Hepatocyte (in vitro differentiated cells): ENCODE measurements at regions not wholly inside any gene's neighbourhood (a gene's known extent, or its start where the extent isn't known, plus 50 kb on each side); places are given as distances from the start of the nearest gene placed in this dataset.

Experiments
- EZH2 ChIP-seq: fragments of 200-600 bp; sonication (generic); IDR thresholded peaks from 2 replicates; pipeline ENCODE4 v1.6.1; 2016; ENCODE audit warnings: antibody characterized with exemption, mild to moderate bottlenecking, borderline replicate concordance
- TF ChIP-seq, protein P1 (sequence below): fragments of 200-600 bp; sonication (generic); IDR thresholded peaks from 2 replicates; pipeline ENCODE4 v1.5.1; 2016; ENCODE audit warnings: antibody characterized with exemption, mild to moderate bottlenecking; ENCODE audit not compliant: poor library complexity

DNA sequence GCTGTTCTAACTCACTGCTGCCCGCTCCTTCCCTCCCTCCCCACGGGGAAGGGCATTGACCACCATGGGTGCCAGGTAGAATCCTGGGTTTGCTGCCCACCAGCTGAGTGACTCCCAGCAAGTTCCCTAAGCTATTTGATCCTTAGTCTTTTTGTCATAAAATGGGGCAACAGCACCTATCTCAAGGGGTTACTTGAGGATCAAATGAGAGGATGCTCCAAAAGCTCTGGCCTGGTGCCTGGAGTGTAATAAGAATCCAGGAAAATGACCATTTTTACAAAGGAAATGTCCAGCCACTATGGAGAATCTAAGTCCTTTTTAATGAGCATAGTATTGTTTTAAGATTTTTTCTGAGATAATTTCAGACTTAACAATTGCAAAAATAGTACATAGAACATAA is 61.4 kb upstream of the CMKLR1 start:
- TF ChIP-seq, protein P1, sequence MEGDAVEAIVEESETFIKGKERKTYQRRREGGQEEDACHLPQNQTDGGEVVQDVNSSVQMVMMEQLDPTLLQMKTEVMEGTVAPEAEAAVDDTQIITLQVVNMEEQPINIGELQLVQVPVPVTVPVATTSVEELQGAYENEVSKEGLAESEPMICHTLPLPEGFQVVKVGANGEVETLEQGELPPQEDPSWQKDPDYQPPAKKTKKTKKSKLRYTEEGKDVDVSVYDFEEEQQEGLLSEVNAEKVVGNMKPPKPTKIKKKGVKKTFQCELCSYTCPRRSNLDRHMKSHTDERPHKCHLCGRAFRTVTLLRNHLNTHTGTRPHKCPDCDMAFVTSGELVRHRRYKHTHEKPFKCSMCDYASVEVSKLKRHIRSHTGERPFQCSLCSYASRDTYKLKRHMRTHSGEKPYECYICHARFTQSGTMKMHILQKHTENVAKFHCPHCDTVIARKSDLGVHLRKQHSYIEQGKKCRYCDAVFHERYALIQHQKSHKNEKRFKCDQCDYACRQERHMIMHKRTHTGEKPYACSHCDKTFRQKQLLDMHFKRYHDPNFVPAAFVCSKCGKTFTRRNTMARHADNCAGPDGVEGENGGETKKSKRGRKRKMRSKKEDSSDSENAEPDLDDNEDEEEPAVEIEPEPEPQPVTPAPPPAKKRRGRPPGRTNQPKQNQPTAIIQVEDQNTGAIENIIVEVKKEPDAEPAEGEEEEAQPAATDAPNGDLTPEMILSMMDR, result no peak
- no peak for TF ChIP-seq EZH2
